ENCODE measurements at regions not wholly inside any gene's neighbourhood (a gene's known extent, or its start where the extent isn't known, plus 50 kb on each side); places are given as distances from the start of the nearest gene placed in this dataset.

- no peak for DNase-seq
These were observed 409.8 kb downstream of the MATN1 start for GRCh38 chr1:30313584-30313983.

GRCh38 chr1:30313176-30313575 lies 410.2 kb downstream of the MATN1 start:
- DNase-seq = no peak

- DNase-seq = peak in 1 of 2 donors; percentile 6
These were observed 411.2 kb downstream of the MATN1 start for GRCh38 chr1:30312226-30312625.

GRCh38 chr1:30311749-30312148 lies 411.6 kb downstream of the MATN1 start:
- DNase-seq = no peak

GRCh38 chr1:30310966-30311742 lies 412.2 kb downstream of the MATN1 start:
- DNase-seq = no peak

- no peak for DNase-seq
These were observed 416.2 kb downstream of the MATN1 start for GRCh38 chr1:30307182-30307581.

GRCh38 chr1:30305519-30305918 lies 417.9 kb downstream of the MATN1 start:
- no peak for DNase-seq

GRCh38 chr1:30305061-30305460 lies 418.3 kb downstream of the MATN1 start:
- no peak for DNase-seq

- no peak for DNase-seq
These were observed 419.3 kb downstream of the MATN1 start for GRCh38 chr1:30304080-30304479.

- no peak for DNase-seq
These were observed 420.0 kb downstream of the MATN1 start for GRCh38 chr1:30303387-30303786.

GRCh38 chr1:30302858-30303257 lies 420.5 kb downstream of the MATN1 start:
- no peak for DNase-seq

- no peak for DNase-seq
These were observed 422.7 kb downstream of the MATN1 start for GRCh38 chr1:30300669-30301068.

- no peak for DNase-seq
These were observed 424.0 kb downstream of the MATN1 start for GRCh38 chr1:30299393-30299792.

GRCh38 chr1:30295674-30296073 lies 427.7 kb downstream of the MATN1 start:
- DNase-seq = no peak

- DNase-seq = no peak
These were observed 428.1 kb downstream of the MATN1 start for GRCh38 chr1:30295266-30295665.

- DNase-seq = no peak
These were observed 428.9 kb downstream of the MATN1 start for GRCh38 chr1:30294508-30294907.

- no peak for DNase-seq
These were observed 430.9 kb downstream of the MATN1 start for GRCh38 chr1:30292451-30292850.

GRCh38 chr1:30291526-30291925 lies 431.9 kb downstream of the MATN1 start:
- no peak for DNase-seq

GRCh38 chr1:30290581-30290980 lies 432.8 kb downstream of the MATN1 start:
- no peak for DNase-seq

GRCh38 chr1:30287976-30288375 lies 435.4 kb downstream of the MATN1 start:
- no peak for DNase-seq

GRCh38 chr1:30286988-30287839 lies 436.2 kb downstream of the MATN1 start:
- DNase-seq = no peak

- no peak for DNase-seq
These were observed 437.0 kb downstream of the MATN1 start for GRCh38 chr1:30286241-30286987.

- no peak for DNase-seq
These were observed 437.9 kb downstream of the MATN1 start for GRCh38 chr1:30285501-30285932.

All from inflammatory macrophage (primary cell).